ENCODE measurements at regions not wholly inside any gene's neighbourhood (a gene's known extent, or its start where the extent isn't known, plus 50 kb on each side); places are given as distances from the start of the nearest gene placed in this dataset.

- H2BK5ac ChIP-seq (ENCODE audit: low read length): peak overlapping the region; percentile 99
- H3K27ac ChIP-seq (ENCODE audit: low read depth, low read length): peak overlapping the region; percentile 99
- H3K27me3 ChIP-seq (ENCODE audit: insufficient read depth, low read length, poor library complexity): no peaks in the 10 kb centered on the region
- H3K79me1 ChIP-seq (ENCODE audit: low read length): no peaks in the 10 kb centered on the region
- no peak overlapping the region for H3K4me3 ChIP-seq (ENCODE audit: low read length)
- H2BK15ac ChIP-seq (replicated peaks; ENCODE audit: low read depth): no peak overlapping the region
- H3K79me2 ChIP-seq (ENCODE audit: control insufficient read depth, insufficient read depth, low read length): no peaks in the 10 kb centered on the region
- H3K36me3 ChIP-seq (ENCODE audit: control insufficient read depth, insufficient read depth, low read length): no peaks in the 10 kb centered on the region
- no peak overlapping the region for H4K8ac ChIP-seq (ENCODE audit: low read depth, low read length)
- H3K18ac ChIP-seq (ENCODE audit: low read length): peak overlapping the region; percentile 99
- H3K9ac ChIP-seq (ENCODE audit: low read length): peak overlapping the region; percentile 77
- peak overlapping the region; percentile 92 for H3K56ac ChIP-seq (ENCODE audit: low read length)
- peak; percentile 99 for DNase-seq
- peaks cover 21% of the 10 kb centered on the region for H3K4me1 ChIP-seq (ENCODE audit: control insufficient read depth, low read depth, low read length)
- no CpG with 5 or more reads among the region's 21 CpGs for WGBS (ENCODE audit: extremely low coverage, insufficient coverage, low lambda C conversion rate)
- peak overlapping the region; percentile 87 for H3K4me2 ChIP-seq (ENCODE audit: low read length)
- no peak overlapping the region for H3K23ac ChIP-seq (ENCODE audit: low read length)
- H3K4ac ChIP-seq (ENCODE audit: low read depth, low read length): peak overlapping the region; percentile 84
- H2AK5ac ChIP-seq (ENCODE audit: low read length): peak overlapping the region; percentile 55
- H4K5ac ChIP-seq (ENCODE audit: low read length): no peak overlapping the region
- peak overlapping the region; percentile 92 for H2BK120ac ChIP-seq (ENCODE audit: low read depth, low read length)
Observed at GRCh38 chr16:85327731-85328675, 215.7 kb upstream of the CIBAR2 start.

GRCh38 chr16:85328676-85329058 is 216.4 kb upstream of the CIBAR2 start:
- no peak overlapping the region for H4K8ac ChIP-seq (ENCODE audit: low read depth, low read length)
- H3K23ac ChIP-seq (ENCODE audit: low read length): no peak overlapping the region
- H4K5ac ChIP-seq (ENCODE audit: low read length): no peak overlapping the region
- H2BK15ac ChIP-seq (replicated peaks; ENCODE audit: low read depth): peak overlapping the region; percentile 86
- peak overlapping the region; percentile 99 for H3K18ac ChIP-seq (ENCODE audit: low read length)
- no CpG with 5 or more reads among the region's 17 CpGs for WGBS (ENCODE audit: extremely low coverage, insufficient coverage, low lambda C conversion rate)
- no peaks in the 10 kb centered on the region for H3K79me2 ChIP-seq (ENCODE audit: control insufficient read depth, insufficient read depth, low read length)
- peak overlapping the region; percentile 84 for H3K4ac ChIP-seq (ENCODE audit: low read depth, low read length)
- H3K27ac ChIP-seq (ENCODE audit: low read depth, low read length): peak overlapping the region; percentile 99
- peak overlapping the region; percentile 77 for H3K9ac ChIP-seq (ENCODE audit: low read length)
- H3K36me3 ChIP-seq (ENCODE audit: control insufficient read depth, insufficient read depth, low read length): no peaks in the 10 kb centered on the region
- H2BK120ac ChIP-seq (ENCODE audit: low read depth, low read length): peak overlapping the region; percentile 98
- peak overlapping the region; percentile 99 for H2BK5ac ChIP-seq (ENCODE audit: low read length)
- peaks cover 21% of the 10 kb centered on the region for H3K4me1 ChIP-seq (ENCODE audit: control insufficient read depth, low read depth, low read length)
- no peak overlapping the region for H2AK5ac ChIP-seq (ENCODE audit: low read length)
- peak overlapping the region; percentile 87 for H3K4me2 ChIP-seq (ENCODE audit: low read length)
- no peaks in the 10 kb centered on the region for H3K79me1 ChIP-seq (ENCODE audit: low read length)
- H3K56ac ChIP-seq (ENCODE audit: low read length): peak overlapping the region; percentile 92
- no peaks in the 10 kb centered on the region for H3K27me3 ChIP-seq (ENCODE audit: insufficient read depth, low read length, poor library complexity)
- no peak for DNase-seq
- H3K4me3 ChIP-seq (ENCODE audit: low read length): no peak overlapping the region

GRCh38 chr16:85329059-85329812 is 217.0 kb upstream of the CIBAR2 start:
- H2BK5ac ChIP-seq (ENCODE audit: low read length): peak overlapping the region; percentile 99
- WGBS (ENCODE audit: extremely low coverage, insufficient coverage, low lambda C conversion rate): no CpG with 5 or more reads among the region's 28 CpGs
- peak overlapping the region; percentile 83 for H3K23ac ChIP-seq (ENCODE audit: low read length)
- no peaks in the 10 kb centered on the region for H3K79me1 ChIP-seq (ENCODE audit: low read length)
- H2BK15ac ChIP-seq (replicated peaks; ENCODE audit: low read depth): peak overlapping the region; percentile 86
- H3K79me2 ChIP-seq (ENCODE audit: control insufficient read depth, insufficient read depth, low read length): no peaks in the 10 kb centered on the region
- peak overlapping the region; percentile 99 for H3K27ac ChIP-seq (ENCODE audit: low read depth, low read length)
- H4K5ac ChIP-seq (ENCODE audit: low read length): no peak overlapping the region
- DNase-seq: peak; percentile 87
- H3K18ac ChIP-seq (ENCODE audit: low read length): peak overlapping the region; percentile 99
- H3K9ac ChIP-seq (ENCODE audit: low read length): peak overlapping the region; percentile 77
- peak overlapping the region; percentile 8 for H3K4me2 ChIP-seq (ENCODE audit: low read length)
- no peaks in the 10 kb centered on the region for H3K36me3 ChIP-seq (ENCODE audit: control insufficient read depth, insufficient read depth, low read length)
- peak overlapping the region; percentile 97 for H2AK5ac ChIP-seq (ENCODE audit: low read length)
- H4K8ac ChIP-seq (ENCODE audit: low read depth, low read length): no peak overlapping the region
- no peaks in the 10 kb centered on the region for H3K27me3 ChIP-seq (ENCODE audit: insufficient read depth, low read length, poor library complexity)
- no peak overlapping the region for H3K4me3 ChIP-seq (ENCODE audit: low read length)
- H3K4ac ChIP-seq (ENCODE audit: low read depth, low read length): peak overlapping the region; percentile 84
- peak overlapping the region; percentile 98 for H2BK120ac ChIP-seq (ENCODE audit: low read depth, low read length)
- H3K4me1 ChIP-seq (ENCODE audit: control insufficient read depth, low read depth, low read length): peaks cover 22% of the 10 kb centered on the region
- H3K56ac ChIP-seq (ENCODE audit: low read length): peak overlapping the region; percentile 92

GRCh38 chr16:85330006-85330693 is 217.9 kb upstream of the CIBAR2 start:
- H3K4me3 ChIP-seq (ENCODE audit: low read length): no peak overlapping the region
- peak overlapping the region; percentile 55 for H3K27ac ChIP-seq (ENCODE audit: low read depth, low read length)
- H3K79me1 ChIP-seq (ENCODE audit: low read length): no peaks in the 10 kb centered on the region
- peak; percentile 49 for DNase-seq
- H2BK15ac ChIP-seq (replicated peaks; ENCODE audit: low read depth): no peak overlapping the region
- H3K27me3 ChIP-seq (ENCODE audit: insufficient read depth, low read length, poor library complexity): no peaks in the 10 kb centered on the region
- H3K4me1 ChIP-seq (ENCODE audit: control insufficient read depth, low read depth, low read length): peaks cover 26% of the 10 kb centered on the region
- no peaks in the 10 kb centered on the region for H3K79me2 ChIP-seq (ENCODE audit: control insufficient read depth, insufficient read depth, low read length)
- H2AK5ac ChIP-seq (ENCODE audit: low read length): peak overlapping the region; percentile 88
- H3K36me3 ChIP-seq (ENCODE audit: control insufficient read depth, insufficient read depth, low read length): no peaks in the 10 kb centered on the region
- H3K4me2 ChIP-seq (ENCODE audit: low read length): peak overlapping the region; percentile 32
- H4K8ac ChIP-seq (ENCODE audit: low read depth, low read length): no peak overlapping the region
- H3K18ac ChIP-seq (ENCODE audit: low read length): peak overlapping the region; percentile 99
- H3K23ac ChIP-seq (ENCODE audit: low read length): peak overlapping the region; percentile 29
- no CpG with 5 or more reads among the region's 21 CpGs for WGBS (ENCODE audit: extremely low coverage, insufficient coverage, low lambda C conversion rate)
- peak overlapping the region; percentile 48 for H2BK120ac ChIP-seq (ENCODE audit: low read depth, low read length)
- H3K9ac ChIP-seq (ENCODE audit: low read length): peak overlapping the region; percentile 68
- H4K5ac ChIP-seq (ENCODE audit: low read length): no peak overlapping the region
- peak overlapping the region; percentile 76 for H3K4ac ChIP-seq (ENCODE audit: low read depth, low read length)
- H3K56ac ChIP-seq (ENCODE audit: low read length): peak overlapping the region; percentile 81
- peak overlapping the region; percentile 86 for H2BK5ac ChIP-seq (ENCODE audit: low read length)

GRCh38 chr16:85330694-85331188 is 218.5 kb upstream of the CIBAR2 start:
- Histone ChIP-seq H3K36me3 (ENCODE audit: control insufficient read depth, insufficient read depth, low read length) (no peaks in the 10 kb centered on the region), H4K8ac (ENCODE audit: low read depth, low read length) (no peak overlapping the region), H3K4ac (ENCODE audit: low read depth, low read length) (no peak overlapping the region), H3K27me3 (ENCODE audit: insufficient read depth, low read length, poor library complexity) (no peaks in the 10 kb centered on the region), H3K4me1 (ENCODE audit: control insufficient read depth, low read depth, low read length) (peaks cover 26% of the 10 kb centered on the region), H2BK120ac (ENCODE audit: low read depth, low read length) (no peak overlapping the region), H3K56ac (ENCODE audit: low read length) (peak overlapping the region; percentile 81), H3K9ac (ENCODE audit: low read length) (peak overlapping the region; percentile 68), H2BK5ac (ENCODE audit: low read length) (no peak overlapping the region), H3K4me3 (ENCODE audit: low read length) (no peak overlapping the region), H3K27ac (ENCODE audit: low read depth, low read length) (peak overlapping the region; percentile 39), H4K5ac (ENCODE audit: low read length) (no peak overlapping the region), H3K79me1 (ENCODE audit: low read length) (no peaks in the 10 kb centered on the region), H3K4me2 (ENCODE audit: low read length) (peak overlapping the region; percentile 32), H3K79me2 (ENCODE audit: control insufficient read depth, insufficient read depth, low read length) (no peaks in the 10 kb centered on the region), H3K18ac (ENCODE audit: low read length) (peak overlapping the region; percentile 99), H2BK15ac (replicated peaks; ENCODE audit: low read depth) (no peak overlapping the region), H3K23ac (ENCODE audit: low read length) (no peak overlapping the region), H2AK5ac (ENCODE audit: low read length) (peak overlapping the region; percentile 88)
- DNase-seq: peak; percentile 98
- WGBS (ENCODE audit: extremely low coverage, insufficient coverage, low lambda C conversion rate): no CpG with 5 or more reads among the region's 6 CpGs

Measured in mesendoderm (in vitro differentiated cells).